ENCODE measurements at regions not wholly inside any gene's neighbourhood (a gene's known extent, or its start where the extent isn't known, plus 50 kb on each side); places are given as distances from the start of the nearest gene placed in this dataset.

GRCh38 chr2:75922191-75922590, 211.5 kb upstream of the GCFC2 start:
- TF ChIP-seq, protein P1, sequence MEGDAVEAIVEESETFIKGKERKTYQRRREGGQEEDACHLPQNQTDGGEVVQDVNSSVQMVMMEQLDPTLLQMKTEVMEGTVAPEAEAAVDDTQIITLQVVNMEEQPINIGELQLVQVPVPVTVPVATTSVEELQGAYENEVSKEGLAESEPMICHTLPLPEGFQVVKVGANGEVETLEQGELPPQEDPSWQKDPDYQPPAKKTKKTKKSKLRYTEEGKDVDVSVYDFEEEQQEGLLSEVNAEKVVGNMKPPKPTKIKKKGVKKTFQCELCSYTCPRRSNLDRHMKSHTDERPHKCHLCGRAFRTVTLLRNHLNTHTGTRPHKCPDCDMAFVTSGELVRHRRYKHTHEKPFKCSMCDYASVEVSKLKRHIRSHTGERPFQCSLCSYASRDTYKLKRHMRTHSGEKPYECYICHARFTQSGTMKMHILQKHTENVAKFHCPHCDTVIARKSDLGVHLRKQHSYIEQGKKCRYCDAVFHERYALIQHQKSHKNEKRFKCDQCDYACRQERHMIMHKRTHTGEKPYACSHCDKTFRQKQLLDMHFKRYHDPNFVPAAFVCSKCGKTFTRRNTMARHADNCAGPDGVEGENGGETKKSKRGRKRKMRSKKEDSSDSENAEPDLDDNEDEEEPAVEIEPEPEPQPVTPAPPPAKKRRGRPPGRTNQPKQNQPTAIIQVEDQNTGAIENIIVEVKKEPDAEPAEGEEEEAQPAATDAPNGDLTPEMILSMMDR (IDR thresholded peaks at IDR 0.05; ENCODE audit: extremely low read depth in 1 of 2, insufficient read depth in 1 of 2, low read depth in 1 of 2, low read length in 2 of 2) = no peak
- TF ChIP-seq POLR2A (IDR thresholded peaks at IDR 0.05; ENCODE audit: low read depth, low read length) (no peak), FOS (IDR thresholded peaks at IDR 0.05; ENCODE audit: borderline replicate concordance, insufficient read depth, low read length) (no peak), MYC (IDR thresholded peaks at IDR 0.05; ENCODE audit: low read depth, low read length) (no peak)

Data from endothelial cell of umbilical vein (primary cell).